ENCODE measurements at regions not wholly inside any gene's neighbourhood (a gene's known extent, or its start where the extent isn't known, plus 50 kb on each side); places are given as distances from the start of the nearest gene placed in this dataset.

GRCh38 chr20:48100483-48100882 lies 315.2 kb upstream of the SULF2 start:
- DNase-seq: no peak
- H3K27ac ChIP-seq: no peak overlapping the region
- TF ChIP-seq CTCF (IDR thresholded peaks at IDR 0.05): no peak
- no peak overlapping the region for H3K4me3 ChIP-seq
- H3K27me3 ChIP-seq: peaks cover 0 to 10% of the 10 kb centered on the region in 2 donors
- H3K4me1 ChIP-seq: no peaks in the 10 kb centered on the region
- H3K9me3 ChIP-seq: peaks cover 0 to 8% (median 0%) of the 10 kb centered on the region in 3 donors
- H3K36me3 ChIP-seq: no peaks in the 10 kb centered on the region
- intact Hi-C loops (cut with DNase I; ENCODE audit: low total_unique reads): no loop called here

- no peaks in the 10 kb centered on the region for H3K9me3 ChIP-seq
- no peak overlapping the region for H3K4me3 ChIP-seq
- H3K36me3 ChIP-seq: no peaks in the 10 kb centered on the region
- intact Hi-C loops (cut with DNase I; ENCODE audit: low total_unique reads): no loop called here
- H3K27me3 ChIP-seq: peaks cover 0 to 10% of the 10 kb centered on the region in 2 donors
- H3K27ac ChIP-seq: no peak overlapping the region
- H3K4me1 ChIP-seq: no peaks in the 10 kb centered on the region
- no peak for DNase-seq
- TF ChIP-seq CTCF (IDR thresholded peaks at IDR 0.05): no peak
Observed at GRCh38 chr20:48098866-48099265, 313.6 kb upstream of the SULF2 start.

- Histone ChIP-seq H3K36me3 (no peaks in the 10 kb centered on the region), H3K27me3 (peaks cover 0 to 9% of the 10 kb centered on the region in 2 donors), H3K9me3 (no peaks in the 10 kb centered on the region), H3K4me1 (no peaks in the 10 kb centered on the region), H3K4me3 (no peak overlapping the region), H3K27ac (no peak overlapping the region)
- intact Hi-C loops (cut with DNase I; ENCODE audit: low total_unique reads): no loop called here
- DNase-seq: no peak
- TF ChIP-seq CTCF (IDR thresholded peaks at IDR 0.05): no peak
Observed at GRCh38 chr20:48098099-48098498, 312.8 kb upstream of the SULF2 start.

- DNase-seq: no peak
- no peak overlapping the region for H3K4me3 ChIP-seq
- no peaks in the 10 kb centered on the region for H3K4me1 ChIP-seq
- H3K27me3 ChIP-seq: peaks cover 0 to 3% of the 10 kb centered on the region in 2 donors
- H3K9me3 ChIP-seq: no peaks in the 10 kb centered on the region
- no peaks in the 10 kb centered on the region for H3K36me3 ChIP-seq
- TF ChIP-seq CTCF (IDR thresholded peaks at IDR 0.05): no peak
- no peak overlapping the region for H3K27ac ChIP-seq
- intact Hi-C loops (cut with DNase I; ENCODE audit: low total_unique reads): no loop called here
Observed at GRCh38 chr20:48096957-48097890, 311.9 kb upstream of the SULF2 start.

- TF ChIP-seq CTCF (IDR thresholded peaks at IDR 0.05): no peak
- peaks cover 0 to 3% of the 10 kb centered on the region in 2 donors for H3K27me3 ChIP-seq
- H3K9me3 ChIP-seq: no peaks in the 10 kb centered on the region
- no peak for DNase-seq
- intact Hi-C loops (cut with DNase I; ENCODE audit: low total_unique reads): no loop called here
- H3K27ac ChIP-seq: no peak overlapping the region
- H3K4me3 ChIP-seq: no peak overlapping the region
- H3K36me3 ChIP-seq: no peaks in the 10 kb centered on the region
- no peaks in the 10 kb centered on the region for H3K4me1 ChIP-seq
Observed at GRCh38 chr20:48096212-48096875, 311.1 kb upstream of the SULF2 start.
